ENCODE measurements at regions not wholly inside any gene's neighbourhood (a gene's known extent, or its start where the extent isn't known, plus 50 kb on each side); places are given as distances from the start of the nearest gene placed in this dataset.

GRCh38 chr16:64615630-64616280 is 506.1 kb downstream of the CDH11 start:
- peaks cover 0 to 26% (median 0%) of the 10 kb centered on the region in 4 donors for H3K9me3 ChIP-seq
- no peaks in the 10 kb centered on the region for H3K36me3 ChIP-seq
- 29 to 48% (median 39%) methylated on average over 2 to 6 of the region's 6 CpGs for WGBS, 5 donors
- no peaks in the 10 kb centered on the region for H3K27me3 ChIP-seq
- DNase-seq = peak in 1 of 2 donors; percentile 67
- no peak overlapping the region for H3K27ac ChIP-seq
- TF ChIP-seq EP300 (IDR thresholded peaks at IDR 0.05) = no peak
- no peak for TF ChIP-seq POLR2A (IDR thresholded peaks at IDR 0.05)
- no peak for TF ChIP-seq POLR2AphosphoS5 (IDR thresholded peaks at IDR 0.05)
- TF ChIP-seq CTCF (IDR thresholded peaks at IDR 0.05) = no peak
- intact Hi-C loops (cut with DNase I; ENCODE audit: low total_unique reads) = no loop called here
- H3K4me3 ChIP-seq = no peak overlapping the region
- no peaks in the 10 kb centered on the region for H3K4me1 ChIP-seq

GRCh38 chr16:64596196-64596595 is 525.7 kb downstream of the CDH11 start:
- Histone ChIP-seq H3K4me3 (no peak overlapping the region), H3K36me3 (no peaks in the 10 kb centered on the region), H3K4me1 (no peaks in the 10 kb centered on the region), H3K27ac (no peak overlapping the region), H3K27me3 (no peaks in the 10 kb centered on the region), H3K9me3 (no peaks in the 10 kb centered on the region)
- no peak for TF ChIP-seq EP300 (IDR thresholded peaks at IDR 0.05)
- intact Hi-C loops (cut with DNase I; ENCODE audit: low total_unique reads) = no loop called here
- DNase-seq = no peak

GRCh38 chr16:64590513-64590912 is 531.4 kb downstream of the CDH11 start:
- intact Hi-C loops (cut with DNase I; ENCODE audit: low total_unique reads) = no loop called here
- Histone ChIP-seq H3K27ac (no peak overlapping the region), H3K4me3 (no peak overlapping the region), H3K4me1 (peaks cover 0 to 5% (median 0%) of the 10 kb centered on the region in 4 donors), H3K27me3 (no peaks in the 10 kb centered on the region), H3K36me3 (no peaks in the 10 kb centered on the region), H3K9me3 (no peaks in the 10 kb centered on the region)
- no peak for DNase-seq
- TF ChIP-seq CTCF (IDR thresholded peaks at IDR 0.05) (no peak), POLR2A (IDR thresholded peaks at IDR 0.05) (no peak), EP300 (IDR thresholded peaks at IDR 0.05) (no peak), POLR2AphosphoS5 (IDR thresholded peaks at IDR 0.05) (no peak)

GRCh38 chr16:64589836-64590235 is 532.0 kb downstream of the CDH11 start:
- intact Hi-C loops (cut with DNase I; ENCODE audit: low total_unique reads) = no loop called here
- Histone ChIP-seq H3K27me3 (no peaks in the 10 kb centered on the region), H3K27ac (no peak overlapping the region), H3K9me3 (no peaks in the 10 kb centered on the region), H3K36me3 (no peaks in the 10 kb centered on the region), H3K4me1 (peaks cover 0 to 5% (median 0%) of the 10 kb centered on the region in 4 donors), H3K4me3 (no peak overlapping the region)
- TF ChIP-seq POLR2A (IDR thresholded peaks at IDR 0.05) = no peak
- no peak for TF ChIP-seq EP300 (IDR thresholded peaks at IDR 0.05)
- TF ChIP-seq CTCF (IDR thresholded peaks at IDR 0.05) = no peak
- no peak for TF ChIP-seq POLR2AphosphoS5 (IDR thresholded peaks at IDR 0.05)
- peak in 1 of 2 donors; percentile 13 for DNase-seq
- 70 to 85% (median 78%) methylated on average over 5 of the region's 5 CpGs for WGBS, 5 donors

GRCh38 chr16:64586781-64587180 is 535.1 kb downstream of the CDH11 start:
- intact Hi-C loops (cut with DNase I; ENCODE audit: low total_unique reads) = no loop called here
- H3K27ac ChIP-seq = no peak overlapping the region
- DNase-seq = peak in 1 of 2 donors; percentile 58

More at GRCh38 chr16:64586781-64587180, 535.1 kb downstream of the CDH11 start:
- TF ChIP-seq EP300 (IDR thresholded peaks at IDR 0.05) (no peak), POLR2AphosphoS5 (IDR thresholded peaks at IDR 0.05) (no peak), POLR2A (IDR thresholded peaks at IDR 0.05) (no peak), CTCF (IDR thresholded peaks at IDR 0.05) (no peak)
- Histone ChIP-seq H3K9me3 (no peaks in the 10 kb centered on the region), H3K4me1 (peaks cover 0 to 5% (median 0%) of the 10 kb centered on the region in 4 donors), H3K36me3 (no peaks in the 10 kb centered on the region), H3K27me3 (no peaks in the 10 kb centered on the region), H3K4me3 (no peak overlapping the region)
- WGBS, 5 donors = 19 to 29% (median 22%) methylated on average over 3 of the region's 3 CpGs

Measured in stomach (tissue), 8 donors.